Hippocampal formation (tissue), 2 donors: ENCODE measurements at regions not wholly inside any gene's neighbourhood (a gene's known extent, or its start where the extent isn't known, plus 50 kb on each side); places are given as distances from the start of the nearest gene placed in this dataset.
"Not testable (repeated sequence)": the region's sequence is repeated elsewhere in the genome, so short reads cannot be mapped to it uniquely, and the experiment has no call there.

Experiments used
- DNase-seq, 2 donors: peaks; one replicate each; lab custom pipeline; 2025; lab: John Stamatoyannopoulos, UW

DNA sequence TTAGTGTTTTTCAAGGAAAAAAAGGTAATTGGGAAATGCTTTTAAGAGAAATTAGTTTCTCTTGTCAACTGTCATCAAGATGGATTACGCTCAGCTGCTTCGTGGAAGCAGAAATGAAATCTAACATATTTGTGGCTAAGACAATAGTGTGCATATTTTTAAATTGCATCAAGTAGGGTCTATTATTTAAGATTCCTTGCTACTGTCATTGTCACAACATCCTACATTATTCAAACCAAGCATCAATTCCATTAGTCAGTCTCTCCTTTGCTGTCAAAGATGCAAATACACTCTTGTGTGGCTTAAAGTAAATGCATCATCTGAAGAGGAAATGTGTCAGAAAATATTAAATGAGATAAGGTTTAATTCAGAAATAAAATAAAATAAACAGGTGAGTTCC, 1277.6 kb upstream of the SEL1L start:
- no peak for DNase-seq

GRCh38 chr14:82814339-82814738, 1280.7 kb upstream of the SEL1L start:
- not testable (repeated sequence) for DNase-seq

DNA sequence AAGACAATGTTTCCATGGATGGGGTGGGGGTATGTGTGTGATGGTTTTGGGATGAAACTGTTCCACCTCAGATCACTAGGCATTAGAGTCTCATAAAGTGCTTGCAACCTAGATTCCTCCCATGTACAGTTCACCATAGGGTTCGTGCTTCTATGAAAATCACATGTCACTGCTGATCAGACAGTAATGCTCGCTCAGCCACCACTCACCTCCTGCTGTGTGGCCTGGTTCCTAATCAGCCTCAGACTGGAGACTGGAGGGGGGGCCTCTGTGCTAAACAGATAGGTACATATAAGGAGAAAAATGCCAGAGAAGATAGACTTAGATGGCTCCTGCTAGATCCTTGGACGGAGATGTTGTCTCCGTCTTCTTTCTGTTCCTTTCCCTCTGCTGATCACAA, 1296.9 kb upstream of the SEL1L start:
- no peak for DNase-seq

DNA sequence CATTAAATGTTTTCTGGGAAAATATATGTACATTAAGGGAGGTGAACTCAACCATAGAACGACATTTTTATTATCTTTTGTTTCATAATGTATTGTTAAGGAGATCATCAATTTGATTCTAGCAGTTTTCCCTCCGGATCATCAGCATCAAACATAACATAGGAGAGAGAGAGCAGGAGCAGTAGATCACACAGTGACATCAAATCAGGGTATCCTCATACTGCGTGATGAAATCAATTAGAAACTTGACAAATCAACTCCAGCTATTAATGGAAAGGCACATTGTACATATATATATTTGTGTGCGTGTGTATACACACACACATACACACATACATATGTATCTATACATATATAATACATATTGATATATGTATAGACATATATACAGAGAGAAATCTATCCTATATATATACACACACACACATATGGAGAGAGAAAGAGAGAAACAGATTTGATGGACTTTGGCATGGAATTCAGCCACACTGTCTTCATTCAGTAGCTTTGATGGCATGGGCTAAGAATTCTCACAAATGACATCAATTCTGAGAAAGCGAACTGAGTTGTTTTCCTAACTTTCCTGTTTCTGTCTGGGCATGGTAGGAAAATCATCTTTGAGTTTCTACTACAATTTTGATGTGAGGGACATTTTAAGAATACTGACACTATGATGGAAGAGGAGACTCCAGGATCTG, 1302.8 kb upstream of the SEL1L start:
- DNase-seq = no peak

DNA sequence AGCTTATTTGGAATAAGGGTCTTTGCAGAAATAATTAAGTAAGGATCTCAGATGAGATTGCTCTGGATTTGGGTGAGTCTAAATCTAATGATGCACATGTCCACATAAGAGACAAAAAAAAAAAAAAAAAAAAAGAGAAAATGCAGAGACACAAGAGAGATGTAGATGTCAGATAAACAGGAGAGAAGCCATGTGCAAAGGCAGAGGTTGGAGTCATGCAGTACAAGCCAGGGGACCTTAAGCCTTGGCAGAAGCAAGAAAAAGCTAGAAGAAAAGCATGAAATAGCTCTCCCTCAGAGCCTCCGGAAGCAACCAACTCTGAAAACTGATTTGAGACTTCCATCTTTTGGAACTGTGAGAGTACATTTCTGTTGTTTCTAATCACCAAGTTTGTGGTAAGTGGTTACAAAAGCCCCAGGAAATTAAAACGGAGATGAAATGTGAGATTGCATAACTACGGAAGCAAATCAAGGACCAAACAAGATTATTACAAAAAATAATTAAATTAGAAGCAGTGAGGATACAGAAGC, 1304.0 kb upstream of the SEL1L start:
- no peak for DNase-seq

DNA sequence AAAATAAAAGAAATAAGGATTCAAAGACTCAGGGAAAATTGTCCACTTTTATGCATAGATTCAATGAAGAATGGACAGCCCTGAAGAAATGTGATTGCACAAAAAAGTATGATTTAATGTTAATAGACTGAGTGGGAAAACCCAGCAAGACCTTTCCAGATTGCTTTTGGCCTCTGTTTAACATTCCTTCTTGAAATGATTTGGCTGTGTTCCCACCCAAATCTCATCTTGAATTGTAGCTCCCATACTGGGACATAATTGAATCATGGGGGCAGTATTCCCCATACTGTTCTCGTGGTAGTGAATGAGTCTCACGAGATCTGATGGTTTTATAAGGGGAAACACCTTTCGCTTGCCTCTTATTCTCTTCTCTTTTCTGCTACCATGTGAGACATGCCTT, 1316.9 kb upstream of the SEL1L start:
- no peak for DNase-seq

- no peak for DNase-seq
These were observed 1320.5 kb upstream of the SEL1L start for GRCh38 chr14:82854131-82854530.

- DNase-seq = no peak
These were observed 1321.2 kb upstream of the SEL1L start for GRCh38 chr14:82854901-82855300.

DNA sequence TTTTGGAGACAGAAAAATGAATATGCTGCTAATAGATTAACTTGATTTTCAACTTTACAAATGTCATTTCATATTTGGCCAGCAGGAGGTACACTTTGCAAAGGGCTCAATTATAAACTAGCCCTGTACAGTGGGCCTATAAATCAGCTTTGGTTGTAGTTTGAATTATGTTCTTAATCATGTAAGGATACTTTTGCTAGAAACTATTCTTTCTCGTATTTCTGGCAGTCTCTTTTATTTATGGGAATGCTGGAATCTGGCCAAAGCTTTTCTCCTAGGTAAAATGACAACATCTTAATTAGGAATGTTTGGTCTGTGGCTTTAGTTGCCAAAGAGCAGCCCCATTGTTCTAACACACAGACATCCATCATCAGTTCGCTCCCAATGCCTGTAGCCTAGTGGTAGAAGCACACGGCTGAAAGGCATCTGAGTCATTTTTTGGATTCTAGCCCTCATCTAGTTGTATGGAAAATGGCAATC, 1322.3 kb upstream of the SEL1L start:
- peak in 1 of 2 donors; percentile 46 for DNase-seq

DNA sequence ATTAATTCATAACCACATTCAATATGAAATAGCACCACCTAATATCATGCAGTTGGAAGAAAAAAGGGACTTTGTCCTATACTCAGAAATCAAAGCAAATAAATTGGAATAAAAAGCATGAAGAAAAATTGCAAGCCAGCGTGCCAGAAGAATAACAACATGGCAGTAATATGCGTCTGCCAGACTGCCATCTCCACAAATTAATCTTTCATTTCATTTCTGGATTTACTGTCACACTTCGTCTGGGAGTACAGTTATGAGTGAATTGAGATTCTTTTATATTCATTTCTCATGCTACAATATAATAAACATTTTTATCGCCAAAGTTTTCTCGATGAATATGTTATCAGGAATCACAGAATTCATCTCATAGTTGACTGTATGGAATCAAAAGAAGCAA, 1327.7 kb upstream of the SEL1L start:
- no peak for DNase-seq

DNA sequence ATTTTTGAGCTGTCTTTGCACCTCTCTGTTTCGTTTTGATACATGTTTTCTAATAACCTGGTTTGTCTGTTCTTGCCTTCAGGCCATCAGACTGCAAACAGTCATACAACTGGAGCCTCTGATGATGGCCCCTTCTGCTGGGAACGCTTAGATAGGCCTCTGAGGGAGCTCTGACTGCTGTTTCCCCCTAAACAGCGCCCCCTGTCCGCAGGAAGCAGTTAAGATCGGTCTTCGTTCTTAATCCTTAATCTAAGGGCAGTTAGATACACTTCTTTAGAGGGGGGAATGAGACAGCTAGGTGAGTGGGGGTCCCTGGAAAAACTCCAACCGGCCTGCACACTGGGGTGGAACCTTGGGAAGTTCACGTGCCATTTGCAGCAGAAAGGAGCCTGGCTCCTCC, 1338.8 kb upstream of the SEL1L start:
- no peak for DNase-seq

DNA sequence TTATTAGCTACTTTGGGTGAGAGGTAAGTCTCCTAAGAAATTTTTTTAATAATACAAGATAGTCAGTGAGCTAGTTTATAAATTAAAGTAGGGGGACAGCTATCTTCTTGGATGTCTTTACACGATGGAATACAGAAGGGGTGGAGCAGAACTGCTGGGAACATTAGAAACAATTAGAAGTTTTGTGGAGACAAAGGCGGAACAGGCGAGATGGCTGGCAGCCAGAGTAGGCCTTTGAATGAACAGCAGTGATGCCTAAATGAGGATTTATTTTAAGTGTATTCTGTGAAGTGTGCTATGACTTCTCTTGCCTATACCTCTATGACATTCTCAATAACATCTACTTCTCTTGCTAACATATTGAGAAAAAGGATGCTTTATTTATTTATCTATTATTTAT, 1345.3 kb upstream of the SEL1L start:
- DNase-seq = no peak

- no peak for DNase-seq
These were observed 1346.4 kb upstream of the SEL1L start for GRCh38 chr14:82879949-82880535.

DNA sequence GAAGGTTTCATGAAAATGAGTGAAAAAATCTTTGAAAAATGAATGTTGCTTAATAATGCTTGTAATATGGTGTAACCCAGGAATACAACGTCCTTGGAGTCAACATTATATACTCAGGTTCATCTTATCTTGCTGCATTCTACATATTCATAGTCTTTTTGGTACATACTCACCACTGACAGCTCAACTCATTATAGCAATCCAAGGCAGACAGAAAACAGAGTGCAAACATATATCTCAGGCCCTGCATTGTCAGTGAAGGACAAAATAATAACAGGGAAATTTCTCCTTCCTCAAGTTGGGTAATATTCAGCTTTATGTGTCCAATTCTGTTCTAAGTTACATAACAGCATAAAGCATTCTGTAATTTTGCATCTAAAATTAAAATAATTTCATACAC, 1353.0 kb upstream of the SEL1L start:
- DNase-seq = no peak

- DNase-seq = no peak
These were observed 1356.0 kb upstream of the SEL1L start for GRCh38 chr14:82889701-82890100.

- no peak for DNase-seq
These were observed 1362.8 kb upstream of the SEL1L start for GRCh38 chr14:82896476-82896875.

GRCh38 chr14:82897469-82898308, 1364.0 kb upstream of the SEL1L start:
- no peak for DNase-seq

DNA sequence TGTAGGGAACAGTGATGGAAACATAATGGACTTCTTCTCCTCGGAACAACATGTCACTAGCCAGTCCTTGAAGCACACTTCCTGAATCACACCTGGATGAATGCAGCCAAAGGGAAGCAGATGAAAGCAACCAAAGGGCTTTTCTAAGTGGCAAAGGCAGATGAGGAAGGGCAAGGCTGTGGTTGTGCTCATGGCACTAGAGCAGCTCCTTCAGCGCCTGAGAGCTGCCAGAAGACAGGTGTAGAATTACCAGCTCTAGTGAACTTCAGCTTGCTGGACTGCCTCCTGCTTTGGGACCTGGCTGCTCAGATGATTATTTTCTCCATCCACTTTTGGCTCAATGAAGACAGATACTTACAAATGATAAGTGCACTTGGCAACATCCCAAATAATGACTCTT, 1372.1 kb upstream of the SEL1L start:
- no peak for DNase-seq

DNA sequence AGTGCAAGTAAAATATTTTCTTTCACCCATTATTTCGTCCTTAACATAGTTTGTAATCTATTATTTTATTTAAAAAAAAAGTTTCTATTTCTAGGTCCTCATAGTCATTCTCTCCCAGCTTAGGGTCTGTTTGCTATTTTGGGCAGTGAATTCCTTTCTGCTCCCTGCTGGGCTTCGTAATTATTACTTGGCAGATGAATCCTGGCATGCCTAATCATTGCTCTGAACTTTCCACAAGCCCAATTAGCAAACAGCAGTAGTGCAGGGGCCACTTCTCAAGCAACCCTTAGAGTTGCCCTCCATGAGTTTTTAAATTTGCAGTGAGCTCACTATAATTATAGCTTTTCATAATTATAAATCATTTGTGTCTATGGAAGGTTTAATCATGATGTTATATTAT, 1378.3 kb upstream of the SEL1L start:
- peak in 1 of 2 donors; percentile 10 for DNase-seq

- DNase-seq = no peak
These were observed 1379.7 kb upstream of the SEL1L start for GRCh38 chr14:82913396-82913795.

DNA sequence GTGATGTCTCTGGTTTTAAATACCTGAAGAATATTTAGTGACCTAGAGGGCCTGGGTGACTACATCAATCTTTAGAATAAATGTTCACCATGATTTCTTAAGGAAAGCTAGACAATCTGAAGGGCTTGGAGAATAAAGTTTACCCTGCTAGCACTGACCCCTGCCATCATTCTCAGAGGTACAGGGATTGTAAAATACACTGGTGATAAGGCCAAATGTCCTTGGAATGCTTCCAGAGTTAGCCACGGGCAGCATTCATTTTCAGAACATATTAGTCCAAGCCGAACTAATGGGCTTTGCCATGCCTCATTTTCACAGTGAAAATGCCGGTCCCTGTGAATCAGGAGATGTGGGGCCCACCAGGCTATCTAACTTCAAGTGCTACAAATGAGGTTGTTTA, 1381.7 kb upstream of the SEL1L start:
- DNase-seq = no peak

DNA sequence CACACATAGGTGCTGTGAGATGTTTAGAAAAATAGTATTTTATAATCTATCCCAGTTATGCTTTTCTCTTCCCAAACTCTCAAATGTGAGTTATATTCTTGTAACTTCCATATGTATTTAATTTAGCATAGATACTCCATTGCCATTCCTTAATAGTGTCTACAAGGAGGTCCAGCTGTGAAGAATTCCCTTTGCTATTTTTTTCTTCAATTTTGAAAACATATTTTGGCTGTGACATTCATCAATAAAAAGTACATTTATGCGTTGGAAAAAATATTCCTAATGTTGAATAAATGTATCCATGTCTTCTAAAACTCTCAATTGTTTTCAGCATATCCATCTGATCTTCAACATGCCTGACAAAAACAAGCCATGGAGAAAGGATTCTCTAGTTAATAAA, 1402.0 kb upstream of the SEL1L start:
- DNase-seq = no peak

GRCh38 chr14:82951171-82951570, 1417.5 kb upstream of the SEL1L start:
- DNase-seq = no peak
